ENCODE measurements at regions not wholly inside any gene's neighbourhood (a gene's known extent, or its start where the extent isn't known, plus 50 kb on each side); places are given as distances from the start of the nearest gene placed in this dataset.

- no peak for TF ChIP-seq GATA3 (IDR thresholded peaks at IDR 0.05; ENCODE audit: low read depth, low read length)
- TF ChIP-seq GATA2 (IDR thresholded peaks at IDR 0.05; ENCODE audit: low read depth, low read length), result no peak
These were observed 203.4 kb upstream of the GPR26 start for GRCh38 chr10:123462756-123463155.
